A673 (cell line): ENCODE measurements at regions not wholly inside any gene's neighbourhood (a gene's known extent, or its start where the extent isn't known, plus 50 kb on each side); places are given as distances from the start of the nearest gene placed in this dataset.

Source experiments
- CTCF ChIP-seq: fragments of 300-800, 200-600 bp; sonication (generic); conservative IDR thresholded peaks from 2 replicates; pipeline ENCODE4 v1.5.1; 2017; ENCODE audit warnings: low read depth, mild to moderate bottlenecking, antibody characterized with exemption, low read length, moderate library complexity, mixed read lengths
- EZH2 ChIP-seq: fragments of 200-600 bp; sonication (generic); IDR thresholded peaks from 2 replicates; pipeline ENCODE4 v1.6.1; 2017; ENCODE audit warnings: borderline replicate concordance, low read depth, mild to moderate bottlenecking, mixed read lengths, antibody characterized with exemption, low read length; ENCODE audit not compliant: poor library complexity, severe bottlenecking

GRCh38 chr12:111186347-111186746, 182.5 kb downstream of the PHETA1 start:
- no peak for TF ChIP-seq CTCF
- no peak for TF ChIP-seq EZH2
